PC-9 (cell line): ENCODE measurements at regions not wholly inside any gene's neighbourhood (a gene's known extent, or its start where the extent isn't known, plus 50 kb on each side); places are given as distances from the start of the nearest gene placed in this dataset.

Experiments used
- BruUV-seq: library from RNA; stranded (reverse); fragments of 400-500 nt; replicated peaks from 2 replicates; lab custom pipeline; 2021; lab: Mats Ljungman, UMichigan
- CTCF ChIA-PET: fragments of 300-600 bp; sonication (Branson Sonifier 250); formaldehyde crosslinking; loops from one replicate; lab custom pipeline; 2022; ENCODE audit warnings: antibody characterized with exemption; lab: Charles Lee
- POLR2A ChIA-PET: fragments of 300-600 bp; sonication (Branson Sonifier 250); formaldehyde crosslinking; loops from one replicate; lab custom pipeline; 2022; ENCODE audit warnings: antibody characterized with exemption; ENCODE audit not compliant: unreplicated experiment; lab: Charles Lee
- DNase-seq, 2 experiments: peaks; one replicate each; pipeline versions ENCODE4 v3.0.0 to v3.0.0-alpha.2; 2015 to 2022; ENCODE audit warnings: mixed read lengths in 1 of 2
- H2AFZ ChIP-seq: fragments of 200-600 bp; sonication (generic); 2 replicates; pipeline ENCODE4 v1.8.1; 2017; ENCODE audit warnings: antibody characterized with exemption
- H3F3A ChIP-seq: fragments of 200-600 bp; sonication (generic); 2 replicates; pipeline ENCODE4 v1.8.1; 2017; ENCODE audit warnings: antibody characterized with exemption, mild to moderate bottlenecking, low read depth; ENCODE audit not compliant: insufficient read depth
- H3K27ac ChIP-seq: fragments of 200-600 bp; sonication (generic); 2 replicates; pipeline ENCODE4 v1.6.1; 2016; ENCODE audit warnings: mixed run types
- H3K27me3 ChIP-seq: fragments of 200-600 bp; sonication (generic); 2 replicates; pipeline ENCODE4 v1.6.1; 2016; ENCODE audit warnings: low read depth, mixed run types; ENCODE audit not compliant: insufficient read depth
- H3K36me3 ChIP-seq: fragments of 200-600 bp; sonication (generic); 2 replicates; pipeline ENCODE4 v1.6.1; 2016; ENCODE audit warnings: low read depth, mixed run types
- H3K4me1 ChIP-seq: fragments of 200-600 bp; sonication (generic); replicated peaks from 2 replicates; pipeline ENCODE4 v1.6.1; 2016; ENCODE audit warnings: mixed run types; ENCODE audit not compliant: insufficient read depth
- H3K4me2 ChIP-seq: fragments of 200-600 bp; sonication (generic); 2 replicates; pipeline ENCODE4 v1.6.1; 2017; ENCODE audit warnings: mixed run types
- H3K4me3 ChIP-seq: fragments of 200-600 bp; sonication (generic); 2 replicates; pipeline ENCODE4 v1.6.1; 2016; ENCODE audit warnings: mixed run types
- H3K79me2 ChIP-seq: fragments of 200-600 bp; sonication (generic); 2 replicates; pipeline ENCODE4 v1.6.1; 2017; ENCODE audit warnings: low read depth, mixed run types
- H3K9me2 ChIP-seq: fragments of 200-600 bp; sonication (generic); 2 replicates; pipeline ENCODE4 v1.8.1; 2017; ENCODE audit warnings: mild to moderate bottlenecking; ENCODE audit not compliant: insufficient read depth
- H3K9me3 ChIP-seq: fragments of 200-600 bp; sonication (generic); 2 replicates; pipeline ENCODE4 v1.8.1; 2016; ENCODE audit warnings: low read depth; ENCODE audit not compliant: insufficient read depth
- H4K20me1 ChIP-seq: fragments of 200-600 bp; sonication (generic); 2 replicates; pipeline ENCODE4 v1.8.1; 2017; ENCODE audit not compliant: insufficient read depth
- CTCF ChIP-seq: fragments of 200-600 bp; sonication (generic); conservative IDR thresholded peaks from 2 replicates; pipeline ENCODE4 v1.6.1; 2017; ENCODE audit warnings: mixed run types, antibody characterized with exemption, mild to moderate bottlenecking, moderate library complexity
- EZH2 ChIP-seq: fragments of 200-600 bp; sonication (generic); IDR thresholded peaks from 2 replicates; pipeline ENCODE4 v1.8.0; 2017; ENCODE audit warnings: antibody characterized with exemption, low read depth
- intact Hi-C: fragments of 100-400 bp; cut with micrococcal nuclease; formaldehyde crosslinking; loops from one replicate; pipeline ENCODE4 v1.10.0; 2022; ENCODE audit not compliant: unreplicated experiment

GRCh38 chr6:15818491-15818890 lies 155.7 kb upstream of the DTNBP1 start:
- no peak overlapping the region for H3K27ac ChIP-seq
- no peak overlapping the region for H2AFZ ChIP-seq
- no TSS peak for BruUV-seq
- no peaks in the 10 kb centered on the region for H3K9me2 ChIP-seq
- POLR2A ChIA-PET: no interaction called here
- intact Hi-C loops: no loop called here
- H3K36me3 ChIP-seq: no peaks in the 10 kb centered on the region
- H3K27me3 ChIP-seq: peaks cover 87% of the 10 kb centered on the region
- no peaks in the 10 kb centered on the region for H3F3A ChIP-seq
- no peak overlapping the region for H3K4me2 ChIP-seq
- H3K4me3 ChIP-seq: no peak overlapping the region
- no peak for DNase-seq
- H3K79me2 ChIP-seq: no peaks in the 10 kb centered on the region
- CTCF ChIA-PET: no interaction called here
- H3K4me1 ChIP-seq: no peaks in the 10 kb centered on the region
- no peaks in the 10 kb centered on the region for H3K9me3 ChIP-seq
- TF ChIP-seq EZH2 (no peak), CTCF (no peak)
- H4K20me1 ChIP-seq: no peaks in the 10 kb centered on the region

GRCh38 chr6:15818044-15818443 lies 155.2 kb upstream of the DTNBP1 start:
- Histone ChIP-seq H3K79me2 (no peaks in the 10 kb centered on the region), H3F3A (no peaks in the 10 kb centered on the region), H3K9me2 (no peaks in the 10 kb centered on the region), H3K4me2 (no peak overlapping the region), H3K4me3 (no peak overlapping the region), H3K27ac (no peak overlapping the region), H3K4me1 (no peaks in the 10 kb centered on the region), H2AFZ (no peak overlapping the region), H3K27me3 (peaks cover 87% of the 10 kb centered on the region), H3K36me3 (no peaks in the 10 kb centered on the region), H4K20me1 (no peaks in the 10 kb centered on the region), H3K9me3 (no peaks in the 10 kb centered on the region)
- BruUV-seq: no TSS peak
- TF ChIP-seq CTCF (no peak), EZH2 (no peak)
- intact Hi-C loops: no loop called here
- CTCF ChIA-PET: no interaction called here
- DNase-seq: no peak
- POLR2A ChIA-PET: no interaction called here

- DNase-seq: no peak
- CTCF ChIA-PET: no interaction called here
- POLR2A ChIA-PET: no interaction called here
- Histone ChIP-seq H3K4me1 (no peaks in the 10 kb centered on the region), H2AFZ (no peak overlapping the region), H3K4me3 (no peak overlapping the region), H4K20me1 (no peaks in the 10 kb centered on the region), H3K79me2 (no peaks in the 10 kb centered on the region), H3K9me2 (no peaks in the 10 kb centered on the region), H3K27ac (no peak overlapping the region), H3K4me2 (no peak overlapping the region), H3F3A (no peaks in the 10 kb centered on the region), H3K9me3 (no peaks in the 10 kb centered on the region), H3K36me3 (no peaks in the 10 kb centered on the region), H3K27me3 (peaks cover 85% of the 10 kb centered on the region)
- no TSS peak for BruUV-seq
- intact Hi-C loops: no loop called here
- TF ChIP-seq EZH2: no peak
- no peak for TF ChIP-seq CTCF
Observed at GRCh38 chr6:15817100-15817499, 154.3 kb upstream of the DTNBP1 start.
